ENCODE measurements at regions not wholly inside any gene's neighbourhood (a gene's known extent, or its start where the extent isn't known, plus 50 kb on each side); places are given as distances from the start of the nearest gene placed in this dataset.

- Histone ChIP-seq H3K4me3 (ENCODE audit: low read depth, low read length) (no peak overlapping the region), H3K27me3 (ENCODE audit: control insufficient read depth, insufficient read depth, low read length) (peaks cover 27% of the 10 kb centered on the region), H3K27ac (ENCODE audit: low read depth, low read length) (no peak overlapping the region), H3K9me3 (ENCODE audit: control insufficient read depth, insufficient read depth, low read length) (no peaks in the 10 kb centered on the region)
- CTCF ChIA-PET, result no interaction called here
- TF ChIP-seq CTCF (IDR thresholded peaks at IDR 0.05; ENCODE audit: low read depth, low read length), result no peak
- POLR2A ChIA-PET, result no interaction called here
- no peak for DNase-seq (ENCODE audit: low read depth, low spot score)
Observed at GRCh38 chr11:119805663-119806062, 76.7 kb upstream of the NECTIN1 start.

- no peak for DNase-seq (ENCODE audit: low read depth, low spot score)
- H3K27me3 ChIP-seq (ENCODE audit: control insufficient read depth, insufficient read depth, low read length), result peaks cover 28% of the 10 kb centered on the region
- CTCF ChIA-PET, result no interaction called here
- H3K27ac ChIP-seq (ENCODE audit: low read depth, low read length), result no peak overlapping the region
- no peak for TF ChIP-seq CTCF (IDR thresholded peaks at IDR 0.05; ENCODE audit: low read depth, low read length)
- POLR2A ChIA-PET, result no interaction called here
- H3K4me3 ChIP-seq (ENCODE audit: low read depth, low read length), result no peak overlapping the region
- no peaks in the 10 kb centered on the region for H3K9me3 ChIP-seq (ENCODE audit: control insufficient read depth, insufficient read depth, low read length)
Observed at GRCh38 chr11:119804698-119805097, 75.7 kb upstream of the NECTIN1 start.

- Histone ChIP-seq H3K27ac (ENCODE audit: low read depth, low read length) (no peak overlapping the region), H3K27me3 (ENCODE audit: control insufficient read depth, insufficient read depth, low read length) (peaks cover 23% of the 10 kb centered on the region), H3K9me3 (ENCODE audit: control insufficient read depth, insufficient read depth, low read length) (no peaks in the 10 kb centered on the region), H3K4me3 (ENCODE audit: low read depth, low read length) (no peak overlapping the region)
- ChIA-PET CTCF (no interaction called here), POLR2A (interaction anchor here (0.6 kb wide), 1 partner anchor 94 kb away, joined by 3 read pairs; no protein-coding TSS in a partner anchor)
- no peak for DNase-seq (ENCODE audit: low read depth, low spot score)
- no peak for TF ChIP-seq CTCF (IDR thresholded peaks at IDR 0.05; ENCODE audit: low read depth, low read length)
Observed at GRCh38 chr11:119803726-119804294, 74.8 kb upstream of the NECTIN1 start.

- no peaks in the 10 kb centered on the region for H3K9me3 ChIP-seq (ENCODE audit: control insufficient read depth, insufficient read depth, low read length)
- H3K27ac ChIP-seq (ENCODE audit: low read depth, low read length), result no peak overlapping the region
- peaks cover 23% of the 10 kb centered on the region for H3K27me3 ChIP-seq (ENCODE audit: control insufficient read depth, insufficient read depth, low read length)
- ChIA-PET POLR2A (no interaction called here), CTCF (no interaction called here)
- DNase-seq (ENCODE audit: low read depth, low spot score), result no peak
- no peak overlapping the region for H3K4me3 ChIP-seq (ENCODE audit: low read depth, low read length)
- TF ChIP-seq CTCF (IDR thresholded peaks at IDR 0.05; ENCODE audit: low read depth, low read length), result no peak
Observed at GRCh38 chr11:119803139-119803538, 74.1 kb upstream of the NECTIN1 start.

GRCh38 chr11:119802670-119803069 lies 73.7 kb upstream of the NECTIN1 start:
- POLR2A ChIA-PET, result no interaction called here
- DNase-seq (ENCODE audit: low read depth, low spot score), result no peak
- no peaks in the 10 kb centered on the region for H3K9me3 ChIP-seq (ENCODE audit: control insufficient read depth, insufficient read depth, low read length)
- CTCF ChIA-PET, result no interaction called here
- no peak for TF ChIP-seq CTCF (IDR thresholded peaks at IDR 0.05; ENCODE audit: low read depth, low read length)
- H3K4me3 ChIP-seq (ENCODE audit: low read depth, low read length), result no peak overlapping the region
- H3K27me3 ChIP-seq (ENCODE audit: control insufficient read depth, insufficient read depth, low read length), result peaks cover 23% of the 10 kb centered on the region
- no peak overlapping the region for H3K27ac ChIP-seq (ENCODE audit: low read depth, low read length)
